IMR-90 (cell line): ENCODE measurements at regions not wholly inside any gene's neighbourhood (a gene's known extent, or its start where the extent isn't known, plus 50 kb on each side); places are given as distances from the start of the nearest gene placed in this dataset.

ENCODE experiments used
- ATAC-seq: fragments of 200-7000 bp; cut with Tn5 transposase; 2 replicates; pipeline ENCODE4 v1.9.1; 2020; ENCODE audit warnings: low read depth, mild to moderate bottlenecking, moderate library complexity
- BruUV-seq: library from RNA; stranded (reverse); fragments of 400-500 nt; replicated peaks from 2 replicates; lab custom pipeline; 2021; lab: Mats Ljungman, UMichigan
- CTCF ChIA-PET: fragments of 300-600 bp; formaldehyde crosslinking; extraction: SDS; loops from one replicate; lab custom pipeline; 2021; ENCODE audit warnings: antibody characterized with exemption; lab: Yijun Ruan, JAX
- POLR2A ChIA-PET: fragments of 300-600 bp; sonication (Branson Sonifier 250); formaldehyde crosslinking; loops from one replicate; lab custom pipeline; 2022; ENCODE audit warnings: antibody characterized with exemption; ENCODE audit not compliant: unreplicated experiment; lab: Charles Lee
- DNase-seq: peaks from one replicate; pipeline ENCODE4 v3.0.0; 2013
- H2AFZ ChIP-seq: replicated peaks from 2 replicates; pipeline ENCODE3; 2013; ENCODE audit warnings: low read length, mild to moderate bottlenecking; ENCODE audit not compliant: poor library complexity
- H2AK5ac ChIP-seq: 2 replicates; pipeline ENCODE4 v1.6.1; 2013; ENCODE audit warnings: low read depth, low read length, inconsistent platforms
- H2AK9ac ChIP-seq: replicated peaks from 2 replicates; pipeline ENCODE3; 2013; ENCODE audit warnings: mild to moderate bottlenecking, low read depth, low read length, moderate library complexity; ENCODE audit not compliant: poor library complexity
- H2BK120ac ChIP-seq: 2 replicates; pipeline ENCODE4 v1.6.1; 2013; ENCODE audit warnings: low read depth, low read length, inconsistent platforms
- H2BK15ac ChIP-seq: 3 replicates; pipeline ENCODE4 v1.6.1; 2013; ENCODE audit warnings: low read depth, low read length, inconsistent platforms
- H2BK20ac ChIP-seq: 2 replicates; pipeline ENCODE4 v1.6.1; 2013; ENCODE audit warnings: low read depth, mild to moderate bottlenecking, inconsistent platforms, low read length, moderate library complexity
- H2BK5ac ChIP-seq: 2 replicates; pipeline ENCODE4 v1.6.1; 2013; ENCODE audit warnings: mild to moderate bottlenecking, low read depth, low read length, inconsistent platforms; ENCODE audit not compliant: poor library complexity, severe bottlenecking
- H3K14ac ChIP-seq: replicated peaks from 2 replicates; pipeline ENCODE4 v1.6.1; 2013; ENCODE audit warnings: low read depth, low read length, inconsistent platforms
- H3K18ac ChIP-seq: 2 replicates; pipeline ENCODE4 v1.6.1; 2013; ENCODE audit warnings: low read depth, low read length, control low read depth
- H3K23ac ChIP-seq: 2 replicates; pipeline ENCODE4 v1.6.1; 2013; ENCODE audit warnings: low read depth, low read length, inconsistent platforms
- H3K27ac ChIP-seq: 2 replicates; pipeline ENCODE4 v1.5.1; 2013; ENCODE audit warnings: mild to moderate bottlenecking, control low read depth, low read length; ENCODE audit not compliant: insufficient read depth
- H3K27me3 ChIP-seq: 2 replicates; pipeline ENCODE4 v1.6.1; 2013; ENCODE audit warnings: low read length; ENCODE audit not compliant: control insufficient read depth, insufficient read depth
- H3K36me3 ChIP-seq: 2 replicates; pipeline ENCODE4 v1.6.1; 2013; ENCODE audit warnings: low read length, mixed read lengths; ENCODE audit not compliant: control insufficient read depth, insufficient read depth
- H3K4ac ChIP-seq: 2 replicates; pipeline ENCODE4 v1.6.1; 2013; ENCODE audit warnings: low read depth, low read length, inconsistent platforms
- H3K4me1 ChIP-seq: 2 replicates; pipeline ENCODE4 v1.6.1; 2013; ENCODE audit warnings: low read length, mixed read lengths; ENCODE audit not compliant: control insufficient read depth, insufficient read depth
- H3K4me2 ChIP-seq: 2 replicates; pipeline ENCODE4 v1.6.1; 2013; ENCODE audit warnings: low read depth, mild to moderate bottlenecking, control low read depth, low read length, moderate library complexity
- H3K4me3 ChIP-seq: 2 replicates; pipeline ENCODE4 v1.5.1; 2013; ENCODE audit warnings: low read depth, mild to moderate bottlenecking, control low read depth, low read length, moderate library complexity; ENCODE audit not compliant: insufficient read depth
- H3K56ac ChIP-seq: 2 replicates; pipeline ENCODE4 v1.6.1; 2013; ENCODE audit warnings: low read length, inconsistent platforms; ENCODE audit not compliant: insufficient read depth; ENCODE audit errors: extremely low read depth
- H3K79me1 ChIP-seq, 2 experiments: 2 replicates each; pipeline ENCODE4 v1.6.1; 2013; ENCODE audit warnings: low read length in 2 of 2, inconsistent platforms in 1 of 2, low read depth in 1 of 2
- H3K9ac ChIP-seq: 2 replicates; pipeline ENCODE4 v1.6.1; 2013; ENCODE audit warnings: low read depth, low read length, control low read depth
- H3K9me1 ChIP-seq: 2 replicates; pipeline ENCODE4 v1.6.1; 2013; ENCODE audit warnings: low read length, inconsistent platforms; ENCODE audit not compliant: insufficient read depth
- H3K9me3 ChIP-seq: 2 replicates; pipeline ENCODE4 v1.6.1; 2013; ENCODE audit warnings: low read length; ENCODE audit not compliant: control insufficient read depth, insufficient read depth
- H4K20me1 ChIP-seq: 2 replicates; pipeline ENCODE4 v1.6.1; 2013; ENCODE audit warnings: low read length, inconsistent platforms; ENCODE audit not compliant: insufficient read depth
- H4K5ac ChIP-seq: 2 replicates; pipeline ENCODE4 v1.6.1; 2013; ENCODE audit warnings: mild to moderate bottlenecking, low read depth, low read length, control low read depth
- H4K8ac ChIP-seq, 2 experiments: 2 replicates each; pipeline ENCODE4 v1.6.1; 2013; ENCODE audit warnings: low read depth in 2 of 2, low read length in 2 of 2, control low read depth in 1 of 2, inconsistent platforms in 1 of 2
- H4K91ac ChIP-seq: 2 replicates; pipeline ENCODE4 v1.6.1; 2013; ENCODE audit warnings: low read depth, low read length, inconsistent platforms; ENCODE audit not compliant: insufficient read depth
- CHD1 ChIP-seq: IDR thresholded peaks from 2 replicates; pipeline ENCODE4 v1.6.1; 2012; ENCODE audit warnings: low read depth, low read length, improper control_type of control experiment
- MAFK ChIP-seq: IDR thresholded peaks from 2 replicates; pipeline ENCODE4 v1.6.1; 2012; ENCODE audit warnings: low read depth, low read length, improper control_type of control experiment
- RFX5 ChIP-seq: IDR thresholded peaks from 2 replicates; pipeline ENCODE4 v1.8.0; 2012; ENCODE audit warnings: low read depth, mild to moderate bottlenecking, low read length, moderate library complexity
- SMC3 ChIP-seq: fragments of 150-350 bp; IDR thresholded peaks from 2 replicates; pipeline ENCODE4 v1.6.1; 2016; ENCODE audit warnings: low read depth, mild to moderate bottlenecking, antibody characterized with exemption, low read length, moderate library complexity
- WGBS, 2 experiments: methylation state at CpG; one replicate each; pipeline versions ENCODE4 v1.1.5 to v1.1.7; 2013; ENCODE audit warnings: missing lambda C conversion rate in 2 of 2; ENCODE audit not compliant: insufficient read length in 1 of 2; ENCODE audit errors: extremely low coverage in 2 of 2; 5-methylcytosine and 5-hydroxymethylcytosine counted together
- dilution Hi-C: fragments of 300-500 bp; cut with HindIII; formaldehyde crosslinking; loops from one replicate; pipeline ENCODE4 v1.14.3; 2018; ENCODE audit warnings: low sequenced_read_pairs; ENCODE audit not compliant: unreplicated experiment
- in situ Hi-C: fragments of 300-500 bp; cut with MboI; formaldehyde crosslinking; loops from 3 replicates; pipeline ENCODE4 v1.14.3; 2019; ENCODE audit warnings: low sequenced_read_pairs, inconsistent platforms, mixed read lengths
- intact Hi-C: fragments of 100-400 bp; cut with micrococcal nuclease; formaldehyde crosslinking; loops from 2 replicates; pipeline ENCODE4 v1.10.0; 2022
- TF ChIP-seq, protein P1 (sequence below): fragments of 150-350 bp; IDR thresholded peaks from 2 replicates; pipeline ENCODE4 v1.6.1; 2016; ENCODE audit warnings: low read depth, mild to moderate bottlenecking, low read length, moderate library complexity, borderline replicate concordance

DNA sequence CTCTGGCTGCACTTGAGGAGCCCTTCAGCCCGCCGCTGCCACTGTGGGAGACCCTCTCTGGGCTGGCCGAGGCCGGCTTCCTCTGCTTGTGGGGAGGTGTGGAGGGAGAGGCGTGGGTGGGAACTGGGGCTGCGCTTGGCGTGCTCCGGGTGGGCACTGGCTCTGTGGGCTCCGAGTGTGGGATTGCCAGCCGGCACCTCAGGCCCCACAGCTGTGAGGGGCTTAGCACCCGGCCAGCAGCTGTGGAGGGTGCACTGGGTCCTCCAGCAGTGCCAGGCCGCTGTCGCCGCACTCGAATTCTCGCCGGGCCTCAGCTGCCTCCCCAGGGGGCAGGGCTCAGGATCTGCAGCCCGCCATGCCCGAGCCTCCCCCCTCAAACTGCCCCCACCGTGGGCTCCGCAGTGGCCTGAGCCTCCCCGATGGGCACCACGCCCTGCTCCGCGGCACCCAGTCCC, 808.0 kb upstream of the SOX11 start:
- Histone ChIP-seq H3K27me3 (no peaks in the 10 kb centered on the region), H3K27ac (no peak overlapping the region), H4K8ac (no peak overlapping the region), H3K9me3 (peaks cover 16% of the 10 kb centered on the region), H3K9me1 (no peaks in the 10 kb centered on the region), H3K79me1 (no peaks in the 10 kb centered on the region), H2AK9ac (no peak overlapping the region), H2BK20ac (no peak overlapping the region), H3K4me1 (no peaks in the 10 kb centered on the region), H3K36me3 (no peaks in the 10 kb centered on the region), H3K9ac (no peak overlapping the region), H2BK120ac (no peak overlapping the region), H3K4ac (no peak overlapping the region), H2AFZ (no peak overlapping the region), H3K18ac (no peak overlapping the region), H2BK5ac (no peak overlapping the region), H2AK5ac (no peak overlapping the region), H3K23ac (no peak overlapping the region), H4K5ac (no peak overlapping the region), H3K14ac (no peak overlapping the region), H4K20me1 (no peaks in the 10 kb centered on the region), H3K4me2 (no peak overlapping the region), H4K91ac (no peak overlapping the region), H2BK15ac (no peak overlapping the region), H3K56ac (no peak overlapping the region), H3K4me3 (no peak overlapping the region)
- POLR2A ChIA-PET, result no interaction called here
- dilution Hi-C loops, result no loop called here
- intact Hi-C loops, result no loop called here
- no peak for ATAC-seq
- no peak for TF ChIP-seq MAFK
- TF ChIP-seq, protein P1, sequence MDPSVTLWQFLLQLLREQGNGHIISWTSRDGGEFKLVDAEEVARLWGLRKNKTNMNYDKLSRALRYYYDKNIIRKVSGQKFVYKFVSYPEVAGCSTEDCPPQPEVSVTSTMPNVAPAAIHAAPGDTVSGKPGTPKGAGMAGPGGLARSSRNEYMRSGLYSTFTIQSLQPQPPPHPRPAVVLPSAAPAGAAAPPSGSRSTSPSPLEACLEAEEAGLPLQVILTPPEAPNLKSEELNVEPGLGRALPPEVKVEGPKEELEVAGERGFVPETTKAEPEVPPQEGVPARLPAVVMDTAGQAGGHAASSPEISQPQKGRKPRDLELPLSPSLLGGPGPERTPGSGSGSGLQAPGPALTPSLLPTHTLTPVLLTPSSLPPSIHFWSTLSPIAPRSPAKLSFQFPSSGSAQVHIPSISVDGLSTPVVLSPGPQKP, result no peak
- TF ChIP-seq SMC3, result no peak
- no peak for TF ChIP-seq RFX5
- no peak for TF ChIP-seq CHD1
- CTCF ChIA-PET, result no interaction called here
- WGBS, 2 experiments, result no CpG with 5 or more reads among the region's 25 CpGs
- in situ Hi-C loops, result no loop called here
- DNase-seq, result no peak
- BruUV-seq, result no TSS peak
